ENCODE measurements at regions not wholly inside any gene's neighbourhood (a gene's known extent, or its start where the extent isn't known, plus 50 kb on each side); places are given as distances from the start of the nearest gene placed in this dataset.

GRCh38 chr3:193970773-193971206 lies 165.2 kb upstream of the HES1 start:
- no peak for DNase-seq

- DNase-seq: no peak
Observed at GRCh38 chr3:193971261-193971751, 164.6 kb upstream of the HES1 start.

DNA sequence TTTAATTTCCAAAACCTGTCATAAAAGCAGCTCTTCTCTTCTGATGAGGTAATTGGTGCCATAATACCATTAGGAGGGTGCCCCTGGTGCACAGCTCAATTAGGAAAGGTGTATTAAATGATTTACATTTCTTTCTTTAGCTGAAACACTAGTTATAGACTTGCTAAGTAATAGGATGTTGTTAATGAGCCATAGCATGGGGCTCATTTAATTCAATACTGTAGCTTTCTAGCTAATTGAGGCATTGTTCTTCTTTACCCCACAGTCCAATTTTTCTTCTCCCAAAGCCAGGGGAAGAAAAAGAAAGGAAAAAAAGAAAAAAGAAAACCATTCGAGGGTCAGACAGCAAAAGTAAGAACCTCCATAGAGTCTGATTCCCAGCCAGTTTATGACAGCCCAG lies 164.0 kb upstream of the HES1 start:
- no peak for DNase-seq

DNA sequence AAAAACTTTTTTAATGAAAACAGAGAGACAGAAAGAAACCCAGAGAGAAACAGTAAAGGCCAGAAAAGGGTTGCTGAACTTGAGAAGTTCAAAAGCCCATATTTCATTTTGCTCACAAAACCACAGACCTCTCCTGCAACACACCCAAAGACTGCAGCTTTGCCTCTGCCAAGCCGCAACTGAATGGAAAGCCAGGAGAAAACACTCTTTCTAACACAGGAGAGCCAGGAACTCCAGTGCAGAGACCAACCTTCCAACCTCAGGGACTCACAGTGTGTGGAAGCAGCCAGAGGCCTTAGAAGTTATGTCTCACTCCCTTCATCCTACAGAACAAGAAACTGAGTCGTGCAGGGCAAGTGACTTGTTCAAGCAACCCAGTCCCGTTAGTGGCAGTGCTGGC lies 163.1 kb upstream of the HES1 start:
- DNase-seq: no peak

DNA sequence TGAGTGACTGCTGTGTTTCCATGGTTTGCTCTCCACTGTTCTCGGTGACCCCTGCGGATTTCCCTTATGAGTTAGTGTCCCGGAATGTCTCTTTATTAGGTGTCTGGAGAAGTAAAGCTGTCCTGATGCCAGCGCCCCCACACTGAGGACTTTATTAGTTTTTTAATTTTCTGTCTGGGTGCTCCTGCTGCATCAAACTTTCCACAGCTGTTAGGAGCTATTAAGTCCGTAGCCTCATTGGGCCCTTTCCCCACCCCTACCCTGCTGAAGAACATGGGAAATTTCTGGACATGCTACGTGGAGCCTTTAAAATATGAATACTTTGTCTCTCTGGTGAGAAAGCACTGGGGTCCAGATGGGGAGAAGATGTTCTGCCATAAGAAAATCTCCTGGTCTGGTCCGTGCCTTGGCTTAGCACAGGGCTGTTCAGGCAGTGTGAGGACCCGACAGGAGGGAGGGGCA lies 161.7 kb upstream of the HES1 start:
- DNase-seq: no peak

DNA sequence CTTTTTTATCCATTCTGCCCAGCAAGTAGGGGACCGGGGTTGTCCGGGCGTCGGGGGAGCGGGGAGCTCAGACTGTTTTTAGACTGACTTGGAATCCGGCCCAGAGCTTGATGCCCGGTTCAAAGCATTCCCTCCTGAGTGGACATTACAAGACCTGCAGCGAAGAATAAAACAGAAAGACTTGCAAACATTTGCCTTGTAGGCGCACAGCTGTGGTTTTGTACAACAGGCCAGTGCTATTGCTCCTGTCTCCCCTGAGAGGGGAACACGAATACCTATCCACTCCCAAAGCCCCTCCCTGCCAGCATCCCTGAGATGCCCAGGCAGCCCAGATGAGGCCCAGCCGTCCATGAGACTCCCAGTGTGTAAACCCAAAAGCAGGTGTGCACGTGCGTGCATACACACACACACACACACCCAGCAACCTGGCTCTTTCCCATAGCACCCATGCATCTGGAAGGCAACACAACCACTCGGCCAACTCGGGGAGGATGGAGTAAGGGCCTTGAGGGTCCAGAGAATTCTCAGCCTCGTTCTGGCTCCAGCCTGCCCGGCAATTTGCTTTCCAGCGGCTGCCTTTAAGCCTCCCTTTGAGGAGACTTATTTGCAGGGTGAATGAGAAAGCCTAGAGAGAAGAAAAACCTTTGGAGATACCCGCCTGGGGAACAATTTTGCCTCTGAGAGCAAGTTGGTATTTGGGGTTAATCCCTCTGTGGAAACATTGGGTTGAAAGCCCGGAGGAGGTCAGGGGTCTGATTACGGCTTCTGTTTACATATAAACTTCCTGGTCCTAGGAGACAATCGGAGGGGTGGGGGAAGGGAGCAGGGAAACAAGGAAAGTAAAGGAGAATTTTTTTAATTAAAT lies 161.0 kb upstream of the HES1 start:
- no peak for DNase-seq

- no peak for DNase-seq
Observed at GRCh38 chr3:193977622-193978021, 158.3 kb upstream of the HES1 start.

DNA sequence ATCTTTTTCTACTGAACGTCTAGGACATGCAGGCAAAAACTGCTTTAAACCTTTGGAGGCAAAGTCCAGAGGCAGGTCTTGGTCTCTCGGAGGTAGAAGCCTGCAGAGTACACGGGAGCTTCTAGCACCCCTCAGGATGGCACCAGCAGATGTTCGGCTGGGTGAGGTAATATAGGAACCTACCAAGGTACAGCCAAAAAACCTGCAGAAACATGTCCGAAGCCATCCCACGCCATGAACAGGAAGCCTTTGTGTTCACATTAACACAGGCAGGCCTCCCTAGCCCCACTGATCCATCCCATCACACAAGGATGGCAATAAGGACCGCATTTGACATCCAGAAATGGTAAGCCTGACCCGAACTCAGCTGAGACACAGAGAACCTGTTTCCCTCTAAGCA lies 157.9 kb upstream of the HES1 start:
- DNase-seq: no peak

DNA sequence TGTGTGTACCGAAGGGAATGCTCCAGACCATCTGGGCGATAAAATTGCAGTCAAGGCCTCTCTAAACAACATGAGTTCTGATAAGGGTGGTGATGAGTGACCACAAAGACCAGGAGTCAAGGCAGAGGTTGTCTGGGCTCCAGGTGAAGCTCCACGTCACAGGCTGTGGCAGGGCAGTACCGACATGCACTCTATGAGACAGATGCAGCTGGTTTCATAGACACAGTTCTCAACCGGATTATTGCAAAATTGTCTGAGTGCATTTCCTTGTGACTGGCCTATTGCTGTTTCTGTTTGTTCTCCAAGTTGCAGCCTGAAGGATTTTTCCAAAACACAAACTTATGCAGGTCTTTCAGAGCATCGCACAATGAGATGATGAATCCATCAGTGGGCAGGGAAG lies 157.5 kb upstream of the HES1 start:
- no peak for DNase-seq

- no peak for DNase-seq
Observed at GRCh38 chr3:193980326-193980725, 155.6 kb upstream of the HES1 start.

GRCh38 chr3:193980905-193981304 lies 155.0 kb upstream of the HES1 start:
- DNase-seq: no peak

GRCh38 chr3:193981504-193981903 lies 154.4 kb upstream of the HES1 start:
- DNase-seq: no peak

GRCh38 chr3:193982258-193982659 lies 153.7 kb upstream of the HES1 start:
- no peak for DNase-seq

DNA sequence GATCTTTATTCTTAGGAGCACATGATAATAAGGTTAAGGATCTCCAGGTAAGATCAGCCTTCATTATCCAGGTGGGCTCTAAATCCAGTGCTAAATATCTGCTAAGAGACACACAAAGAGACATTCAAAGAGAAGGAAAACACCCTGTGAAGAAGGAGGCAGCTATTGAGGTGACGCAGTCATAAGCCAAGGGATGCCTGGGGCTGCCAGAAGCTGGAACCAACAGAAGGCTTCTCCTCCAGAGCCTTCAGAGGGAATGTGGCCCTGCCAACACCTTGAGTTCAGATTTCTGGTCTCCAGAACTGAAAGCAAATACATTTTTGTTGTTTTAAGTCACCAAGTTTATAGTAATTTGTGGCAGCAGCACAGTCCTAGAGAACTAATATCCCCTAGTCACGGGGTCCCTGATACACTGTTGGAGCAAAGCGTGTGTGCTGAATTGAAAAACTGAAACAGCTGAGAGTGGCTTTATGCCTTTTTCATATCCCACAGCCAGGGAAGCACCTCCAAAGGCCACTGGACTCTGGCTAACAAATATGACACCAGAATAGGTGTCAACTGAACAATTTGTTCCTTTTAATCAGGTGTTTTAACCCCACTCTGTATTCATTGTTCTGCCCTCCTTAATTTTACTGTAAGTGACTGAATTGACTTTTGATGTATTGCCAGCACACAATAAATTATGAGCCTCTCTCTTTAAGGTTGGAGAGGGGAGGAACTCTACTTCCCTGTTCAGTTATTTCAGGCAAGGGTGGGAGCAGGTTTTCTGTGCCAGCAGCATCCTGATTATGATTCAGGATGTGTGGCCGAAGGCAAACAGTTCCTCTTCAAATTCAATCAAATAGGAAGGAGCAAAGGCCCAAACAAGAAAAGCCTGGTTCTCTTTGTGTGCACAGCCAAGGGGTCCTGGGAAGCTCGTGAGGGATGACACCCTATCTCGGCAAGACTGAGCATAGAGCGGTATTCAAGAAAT lies 151.8 kb upstream of the HES1 start:
- no peak for DNase-seq

GRCh38 chr3:193984876-193985275 lies 151.1 kb upstream of the HES1 start:
- DNase-seq: no peak

GRCh38 chr3:193987186-193987585 lies 148.8 kb upstream of the HES1 start:
- no peak for DNase-seq

- DNase-seq: no peak
Observed at GRCh38 chr3:193989186-193989585, 146.8 kb upstream of the HES1 start.

- no peak for DNase-seq
Observed at GRCh38 chr3:193991666-193992424, 144.1 kb upstream of the HES1 start.

GRCh38 chr3:193992425-193993037 lies 143.4 kb upstream of the HES1 start:
- DNase-seq: no peak

DNA sequence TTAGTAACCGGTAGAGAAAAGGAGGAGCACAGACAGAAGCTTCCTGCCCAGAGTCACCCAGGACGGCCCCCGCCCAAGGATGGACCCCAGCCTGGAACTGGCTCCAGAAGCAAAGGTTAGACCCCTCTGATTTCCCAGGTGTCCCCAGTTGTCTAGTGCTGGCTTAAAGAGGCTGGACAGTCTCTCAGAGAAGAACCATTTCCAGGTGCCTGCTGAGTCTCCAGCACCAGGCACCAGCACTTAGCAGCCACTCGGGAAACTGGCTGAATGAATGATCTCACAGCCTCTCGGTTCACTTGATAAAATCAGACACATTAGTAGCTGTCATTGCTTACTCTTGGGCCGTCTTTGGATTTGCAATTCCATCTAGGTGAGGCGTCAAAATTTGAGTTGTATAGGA lies 139.7 kb upstream of the HES1 start:
- no peak for DNase-seq

DNA sequence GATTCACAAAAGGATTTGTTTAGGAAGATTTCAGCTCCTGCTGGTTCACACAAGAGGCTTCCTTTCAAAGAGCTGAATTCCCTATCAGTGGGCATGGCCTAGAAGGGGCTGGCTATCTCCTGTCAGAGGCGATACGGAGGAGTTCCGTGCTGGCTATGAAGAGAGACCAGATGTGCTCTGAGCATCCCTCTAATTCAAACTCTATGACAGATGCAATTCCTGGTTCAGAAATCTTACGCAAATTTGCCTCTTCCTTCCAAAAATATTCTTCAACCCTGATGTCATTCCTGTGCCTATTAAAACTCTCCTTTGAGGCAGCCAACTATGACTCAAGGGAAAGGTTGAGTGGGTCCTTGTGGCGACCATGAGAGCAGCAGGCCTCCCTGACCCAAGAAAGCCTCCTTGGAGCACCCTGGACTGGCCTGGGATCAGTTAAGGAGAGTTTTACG lies 139.3 kb upstream of the HES1 start:
- no peak for DNase-seq
